C4-2B (cell line): ENCODE measurements at regions not wholly inside any gene's neighbourhood (a gene's known extent, or its start where the extent isn't known, plus 50 kb on each side); places are given as distances from the start of the nearest gene placed in this dataset.
A peak's percentile ranks its signal among the peaks of the same experiment; 100 is the strongest.

ENCODE experiments used
- CTCF ChIP-seq: fragments of 450-650 bp; conservative IDR thresholded peaks from 2 replicates; pipeline ENCODE4 v1.5.1; 2017; ENCODE audit warnings: mild to moderate bottlenecking
- ZFX ChIP-seq: fragments of 450-650 bp; IDR thresholded peaks from 2 replicates; pipeline ENCODE4 v1.6.1; 2017

GRCh38 chr6:85798931-85799652, 156.4 kb upstream of the SYNCRIP start:
- peak; percentile 26 for TF ChIP-seq CTCF
- TF ChIP-seq ZFX = no peak
